ENCODE measurements at regions not wholly inside any gene's neighbourhood (a gene's known extent, or its start where the extent isn't known, plus 50 kb on each side); places are given as distances from the start of the nearest gene placed in this dataset.

- Histone ChIP-seq H3K79me2 (ENCODE audit: control insufficient read depth, insufficient read depth, low read length) (no peaks in the 10 kb centered on the region), H3K27me3 (ENCODE audit: control insufficient read depth in 2 of 2, insufficient read depth in 2 of 2, low read length in 2 of 2) (peaks cover 12 to 42% of the 10 kb centered on the region in 2 experiments; a peak in 4 of 5 replicates), H3K4me1 (replicated peaks in 1 of 2; ENCODE audit: control insufficient read depth in 2 of 2, insufficient read depth in 2 of 2, low read length in 2 of 2) (peaks cover 0 to 13% of the 10 kb centered on the region in 2 experiments; a peak in 1 of 5 replicates), H3K27ac (ENCODE audit: extremely low read depth, low read depth, low read length) (no peak overlapping the region), H2AFZ (ENCODE audit: low read depth, low read length) (no peak overlapping the region), H4K20me1 (replicated peaks; ENCODE audit: control insufficient read depth, insufficient read depth, low read length) (no peaks in the 10 kb centered on the region), H3K9me3 (replicated peaks; ENCODE audit: control insufficient read depth, insufficient read depth, low read depth, low read length) (no peaks in the 10 kb centered on the region), H3K4me2 (ENCODE audit: insufficient read depth, low read length) (no peak overlapping the region), H3K4me3 (no peak overlapping the region), H3K36me3 (ENCODE audit: control insufficient read depth, insufficient read depth, low read length) (no peaks in the 10 kb centered on the region), H3K9me1 (ENCODE audit: control insufficient read depth, insufficient read depth, low read length) (peaks cover 5% of the 10 kb centered on the region), H3K9ac (ENCODE audit: insufficient read depth in 1 of 2, low read depth in 2 of 2, low read length in 2 of 2) (no peak overlapping the region)
- intact Hi-C loops (cut with micrococcal nuclease), result no loop called here
- TF ChIP-seq PTTG1 (tag; IDR thresholded peaks at IDR 0.05; ENCODE audit: low read depth) (no peak), ZNF609 (CRISPR knock-in tag; IDR thresholded peaks at IDR 0.05; ENCODE audit: borderline replicate concordance) (no peak), KAT7 (CRISPR knock-in tag; IDR thresholded peaks at IDR 0.05; ENCODE audit: borderline replicate concordance) (no peak), CEBPB (tag; IDR thresholded peaks at IDR 0.05) (no peak), ZNF324 (CRISPR knock-in tag; IDR thresholded peaks at IDR 0.05) (no peak), MEF2A (IDR thresholded peaks at IDR 0.05; ENCODE audit: control insufficient read depth, low read depth, low read length) (no peak)
- TF ChIP-seq, protein P1, sequence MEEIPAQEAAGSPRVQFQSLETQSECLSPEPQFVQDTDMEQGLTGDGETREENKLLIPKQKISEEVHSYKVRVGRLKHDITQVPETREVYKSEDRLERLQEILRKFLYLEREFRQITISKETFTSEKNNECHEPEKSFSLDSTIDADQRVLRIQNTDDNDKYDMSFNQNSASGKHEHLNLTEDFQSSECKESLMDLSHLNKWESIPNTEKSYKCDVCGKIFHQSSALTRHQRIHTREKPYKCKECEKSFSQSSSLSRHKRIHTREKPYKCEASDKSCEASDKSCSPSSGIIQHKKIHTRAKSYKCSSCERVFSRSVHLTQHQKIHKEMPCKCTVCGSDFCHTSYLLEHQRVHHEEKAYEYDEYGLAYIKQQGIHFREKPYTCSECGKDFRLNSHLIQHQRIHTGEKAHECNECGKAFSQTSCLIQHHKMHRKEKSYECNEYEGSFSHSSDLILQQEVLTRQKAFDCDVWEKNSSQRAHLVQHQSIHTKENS (CRISPR knock-in tag; IDR thresholded peaks at IDR 0.05), result no peak
- DNase-seq (ENCODE audit: extremely low read depth in 1 of 4, low spot score in 3 of 4) (no peak), FAIRE-seq (no peak), ATAC-seq (no peak)
- ChIA-PET CTCF (ENCODE audit: low intra/inter-chr PET ratio) (no interaction called here), POLR2A (interaction anchor here (0.6 kb wide), 1 partner anchor 164 kb away, joined by 3 read pairs; no protein-coding TSS in a partner anchor)
- in situ Hi-C loops (cut with MboI), result no loop called here
- 1% methylated on average over 14 of the region's 14 CpGs for WGBS (ENCODE audit: insufficient coverage, low coverage, missing lambda C conversion rate)
- BruUV-seq (replicated peaks), result no TSS peak
These were observed 53.0 kb upstream of the TPM4 start for GRCh38 chr19:16023146-16023915.
